GM18951 (cell line): ENCODE measurements at regions not wholly inside any gene's neighbourhood (a gene's known extent, or its start where the extent isn't known, plus 50 kb on each side); places are given as distances from the start of the nearest gene placed in this dataset.

ENCODE experiments used
- POLR2A ChIP-seq: IDR thresholded peaks from 4 replicates; pipeline ENCODE4 v1.6.1; 2011; ENCODE audit warnings: mild to moderate bottlenecking; ENCODE audit not compliant: insufficient read length, insufficient read depth; ENCODE audit errors: extremely low read depth
- in situ Hi-C: fragments of 300-500 bp; cut with MboI; formaldehyde crosslinking; loops from one replicate; pipeline ENCODE4 v1.12.0; 2022; ENCODE audit warnings: low sequenced_read_pairs, mixed read lengths, inconsistent platforms; ENCODE audit not compliant: unreplicated experiment

- in situ Hi-C loops, result no loop called here
- no peak for TF ChIP-seq POLR2A
Observed at GRCh38 chr22:49586244-49586748, 241.4 kb downstream of the BRD1 start.

- no peak for TF ChIP-seq POLR2A
- in situ Hi-C loops, result no loop called here
Observed at GRCh38 chr22:49585461-49586243, 242.0 kb downstream of the BRD1 start.

- in situ Hi-C loops, result no loop called here
- TF ChIP-seq POLR2A, result no peak
Observed at GRCh38 chr22:49583886-49584505, 243.7 kb downstream of the BRD1 start.

- in situ Hi-C loops, result no loop called here
- no peak for TF ChIP-seq POLR2A
Observed at GRCh38 chr22:49583341-49583740, 244.3 kb downstream of the BRD1 start.

GRCh38 chr22:49582678-49583077 is 245.0 kb downstream of the BRD1 start:
- TF ChIP-seq POLR2A, result no peak
- in situ Hi-C loops, result no loop called here

- in situ Hi-C loops, result no loop called here
- no peak for TF ChIP-seq POLR2A
Observed at GRCh38 chr22:49582181-49582580, 245.5 kb downstream of the BRD1 start.

- TF ChIP-seq POLR2A, result no peak
- in situ Hi-C loops, result no loop called here
Observed at GRCh38 chr22:49580024-49580423, 247.6 kb downstream of the BRD1 start.

- in situ Hi-C loops, result no loop called here
- no peak for TF ChIP-seq POLR2A
Observed at GRCh38 chr22:49577168-49578060, 250.3 kb downstream of the BRD1 start.

- TF ChIP-seq POLR2A, result no peak
- in situ Hi-C loops, result no loop called here
Observed at GRCh38 chr22:49576241-49577141, 251.2 kb downstream of the BRD1 start.

- no peak for TF ChIP-seq POLR2A
- in situ Hi-C loops, result no loop called here
Observed at GRCh38 chr22:49575703-49576081, 252.0 kb downstream of the BRD1 start.

GRCh38 chr22:49574881-49575702 is 252.6 kb downstream of the BRD1 start:
- in situ Hi-C loops, result no loop called here
- TF ChIP-seq POLR2A, result no peak
